ENCODE measurements at regions not wholly inside any gene's neighbourhood (a gene's known extent, or its start where the extent isn't known, plus 50 kb on each side); places are given as distances from the start of the nearest gene placed in this dataset.

- TF ChIP-seq EZH2 (IDR thresholded peaks at IDR 0.05; ENCODE audit: insufficient read depth, low read length), result no peak
- no peak for TF ChIP-seq CTCF (IDR thresholded peaks at IDR 0.05; ENCODE audit: insufficient read depth, low read depth, low read length)
- no peak overlapping the region for H2AFZ ChIP-seq (ENCODE audit: low read depth, low read length)
- no peak overlapping the region for H3K27ac ChIP-seq (ENCODE audit: low read depth, low read length)
- H4K20me1 ChIP-seq (ENCODE audit: insufficient read depth, low read length), result no peaks in the 10 kb centered on the region
- Mint-ChIP-seq H3K36me3 (ENCODE audit: low read depth, unreplicated experiment) (no peaks in the 10 kb centered on the region), H3K4me3 (ENCODE audit: unreplicated experiment) (no peak overlapping the region), H3K27ac (ENCODE audit: unreplicated experiment) (no peak overlapping the region), H3K9me3 (ENCODE audit: unreplicated experiment) (no peaks in the 10 kb centered on the region), H3K27me3 (ENCODE audit: low read depth, unreplicated experiment) (no peaks in the 10 kb centered on the region), H3K4me1 (ENCODE audit: low read depth, unreplicated experiment) (no peaks in the 10 kb centered on the region)
- H3K9ac ChIP-seq (ENCODE audit: low read length), result no peak overlapping the region
- FAIRE-seq (no peak), DNase-seq (ENCODE audit: low read depth) (no peak)
- H3K36me3 ChIP-seq (ENCODE audit: insufficient read depth, low read length), result no peaks in the 10 kb centered on the region
- H3K79me2 ChIP-seq (ENCODE audit: insufficient read depth, low read length), result no peaks in the 10 kb centered on the region
- no peaks in the 10 kb centered on the region for H3K9me3 ChIP-seq (ENCODE audit: insufficient read depth, low read depth, low read length)
- no peak overlapping the region for H3K4me2 ChIP-seq (ENCODE audit: low read length)
- H3K27me3 ChIP-seq (ENCODE audit: insufficient read depth, low read length), result no peaks in the 10 kb centered on the region
- H3K4me1 ChIP-seq (ENCODE audit: insufficient read depth, low read length), result no peaks in the 10 kb centered on the region
- no peak overlapping the region for H3K4me3 ChIP-seq (ENCODE audit: insufficient read depth, low read depth, low read length)
Observed at GRCh38 chr4:127238956-127239475, 393.7 kb upstream of the INTU start.

- H3K27me3 Mint-ChIP-seq (ENCODE audit: low read depth, unreplicated experiment), result no peaks in the 10 kb centered on the region
- no peak for FAIRE-seq
Observed at GRCh38 chr4:127239902-127240763, 392.6 kb upstream of the INTU start.

More at GRCh38 chr4:127239902-127240763, 392.6 kb upstream of the INTU start:
- H3K9me3 ChIP-seq (ENCODE audit: insufficient read depth, low read depth, low read length), result no peaks in the 10 kb centered on the region
- H3K4me2 ChIP-seq (ENCODE audit: low read length), result no peak overlapping the region
- no peaks in the 10 kb centered on the region for H3K36me3 ChIP-seq (ENCODE audit: insufficient read depth, low read length)
- H3K4me1 ChIP-seq (ENCODE audit: insufficient read depth, low read length), result no peaks in the 10 kb centered on the region
- no peak overlapping the region for H2AFZ ChIP-seq (ENCODE audit: low read depth, low read length)
- no peak overlapping the region for H3K9ac ChIP-seq (ENCODE audit: low read length)
- no peak overlapping the region for H3K27ac Mint-ChIP-seq (ENCODE audit: unreplicated experiment)
- H3K27ac ChIP-seq (ENCODE audit: low read depth, low read length), result no peak overlapping the region
- H3K4me3 ChIP-seq (ENCODE audit: insufficient read depth, low read depth, low read length), result no peak overlapping the region
- no peaks in the 10 kb centered on the region for H3K79me2 ChIP-seq (ENCODE audit: insufficient read depth, low read length)
- H4K20me1 ChIP-seq (ENCODE audit: insufficient read depth, low read length), result no peaks in the 10 kb centered on the region
- H3K9me3 Mint-ChIP-seq (ENCODE audit: unreplicated experiment), result no peaks in the 10 kb centered on the region
- no peak for DNase-seq (ENCODE audit: low read depth)
- H3K4me1 Mint-ChIP-seq (ENCODE audit: low read depth, unreplicated experiment), result no peaks in the 10 kb centered on the region
- no peaks in the 10 kb centered on the region for H3K36me3 Mint-ChIP-seq (ENCODE audit: low read depth, unreplicated experiment)
- H3K27me3 ChIP-seq (ENCODE audit: insufficient read depth, low read length), result no peaks in the 10 kb centered on the region
- TF ChIP-seq EZH2 (IDR thresholded peaks at IDR 0.05; ENCODE audit: insufficient read depth, low read length), result no peak
- TF ChIP-seq CTCF (IDR thresholded peaks at IDR 0.05; ENCODE audit: insufficient read depth, low read depth, low read length), result no peak
- H3K4me3 Mint-ChIP-seq (ENCODE audit: unreplicated experiment), result no peak overlapping the region
